HCT116 (cell line): ENCODE measurements at regions not wholly inside any gene's neighbourhood (a gene's known extent, or its start where the extent isn't known, plus 50 kb on each side); places are given as distances from the start of the nearest gene placed in this dataset.

ENCODE experiments used
- ATAC-seq: fragments of 200-7000 bp; cut with Tn5 transposase; 2 replicates; pipeline ENCODE4 v1.9.1; 2020; ENCODE audit warnings: mild to moderate bottlenecking, moderate library complexity
- BruUV-seq: library from RNA; stranded (reverse); fragments of 400-500 nt; replicated peaks from 2 replicates; lab custom pipeline; 2021; lab: Mats Ljungman, UMichigan
- CTCF ChIA-PET: fragments of 300-600 bp; sonication (Branson Sonifier 250); formaldehyde crosslinking; loops from one replicate; lab custom pipeline; 2021; ENCODE audit warnings: antibody characterized with exemption; lab: Charles Lee
- POLR2A ChIA-PET: fragments of 300-600, 350-600 bp; sonication (Branson Sonifier 250); formaldehyde crosslinking; loops from one replicate; lab custom pipeline; 2021; ENCODE audit warnings: antibody characterized with exemption; lab: Charles Lee
- RAD21 ChIA-PET, 2 experiments: fragments of 300-600 bp; sonication (Branson Sonifier 250); formaldehyde crosslinking; loops; one replicate each; lab custom pipeline; 2023; ENCODE audit warnings: low total read pairs in 2 of 2; ENCODE audit not compliant: uncharacterized antibody in 2 of 2, unreplicated experiment in 2 of 2, low non-redundant PET in 1 of 2; lab: Charles Lee
- DNase-seq: peaks from one replicate; pipeline ENCODE4 v3.0.0-alpha.2; 2010; ENCODE audit warnings: low read depth, low spot score
- H2AFZ ChIP-seq: fragments of 200-600 bp; shearing (Covaris generic), sonication (generic); 2 replicates; pipeline ENCODE4 v1.6.1; 2017; ENCODE audit warnings: low read depth, mixed run types, mixed read lengths, antibody characterized with exemption, low read length; ENCODE audit not compliant: poor library complexity, severe bottlenecking
- H3K27ac ChIP-seq: 2 replicates; pipeline ENCODE4 v1.5.1; 2012; ENCODE audit warnings: low read depth, low read length
- H3K27me3 ChIP-seq: fragments of 200-600 bp; sonication (generic); 2 replicates; pipeline ENCODE4 v1.6.1; 2016; ENCODE audit warnings: mixed run types, low read length, mixed read lengths; ENCODE audit not compliant: insufficient read depth
- H3K36me3 ChIP-seq, 2 experiments: fragments of 200-500 bp in 1 of 2; fragments of 200-600 bp in 1 of 2; sonication (Bioruptor generic) in 1 of 2; sonication (generic) in 1 of 2; 2 replicates each; pipeline versions ENCODE4 v1.5.1 to v1.6.1; 2014 to 2016; ENCODE audit warnings: low read length in 2 of 2, inconsistent platforms in 1 of 2, mixed read lengths in 1 of 2, mixed run types in 1 of 2; ENCODE audit not compliant: insufficient read depth in 2 of 2, control insufficient read depth in 1 of 2
- H3K4me1 ChIP-seq, 2 experiments: fragments of 200-600 bp in 1 of 2; sonication (generic) in 1 of 2; 2 replicates each; pipeline versions ENCODE4 v1.5.1 to v1.6.1; 2012 to 2017; ENCODE audit warnings: low read length in 2 of 2, inconsistent platforms in 1 of 2, mild to moderate bottlenecking in 1 of 2, mixed read lengths in 1 of 2, mixed run types in 1 of 2, moderate library complexity in 1 of 2; ENCODE audit not compliant: insufficient read depth in 2 of 2, control insufficient read depth in 1 of 2
- H3K4me2 ChIP-seq: fragments of 200-600 bp; sonication (generic); 2 replicates; pipeline ENCODE4 v1.6.1; 2017; ENCODE audit warnings: mixed run types, low read length, mixed read lengths
- H3K4me3 ChIP-seq, 2 experiments: fragments of 200-600 bp in 1 of 2; sonication (generic) in 1 of 2; replicated peaks in 1 of 2; 2 replicates each; pipeline ENCODE4 v1.5.1; 2011 to 2016; ENCODE audit warnings: low read length in 2 of 2, control low read depth in 1 of 2, low read depth in 1 of 2, mild to moderate bottlenecking in 1 of 2, mixed read lengths in 1 of 2, mixed run types in 1 of 2
- H3K79me2 ChIP-seq: fragments of 200-600 bp; sonication (generic); 2 replicates; pipeline ENCODE4 v1.6.1; 2017; ENCODE audit warnings: mild to moderate bottlenecking, mixed run types, low read length, moderate library complexity, mixed read lengths; ENCODE audit not compliant: insufficient read depth
- H3K9ac ChIP-seq: fragments of 200-600 bp; sonication (generic); 2 replicates; pipeline ENCODE4 v1.6.1; 2016; ENCODE audit warnings: low read length, mixed read lengths
- H3K9me2 ChIP-seq: fragments of 200-600 bp; sonication (generic), shearing (Covaris generic); 2 replicates; pipeline ENCODE4 v1.6.1; 2017; ENCODE audit warnings: mixed run types, mild to moderate bottlenecking, moderate library complexity; ENCODE audit not compliant: insufficient read depth
- H3K9me3 ChIP-seq, 2 experiments: fragments of 200-500 bp in 1 of 2; fragments of 200-600 bp in 1 of 2; sonication (Bioruptor generic) in 1 of 2; sonication (generic) in 1 of 2; 2 replicates each; pipeline ENCODE4 v1.6.1; 2014 to 2017; ENCODE audit warnings: low read length in 2 of 2, mixed read lengths in 2 of 2, inconsistent platforms in 1 of 2, low read depth in 1 of 2, mild to moderate bottlenecking in 1 of 2, mixed run types in 1 of 2, moderate library complexity in 1 of 2; ENCODE audit not compliant: control insufficient read depth in 1 of 2, insufficient read depth in 1 of 2
- H4K20me1 ChIP-seq: fragments of 200-600 bp; sonication (generic), shearing (Covaris generic); 2 replicates; pipeline ENCODE4 v1.6.1; 2017; ENCODE audit warnings: mixed run types, mild to moderate bottlenecking, moderate library complexity; ENCODE audit not compliant: insufficient read depth
- ATF3 ChIP-seq: IDR thresholded peaks from 2 replicates; pipeline ENCODE4 v1.6.1; 2012
- CEBPB ChIP-seq: IDR thresholded peaks from 2 replicates; pipeline ENCODE4 v1.6.1; 2012; ENCODE audit warnings: low read depth
- CTCF ChIP-seq, 3 experiments: fragments of 200-600 bp in 1 of 3; sonication (generic) in 1 of 3; IDR thresholded peaks in 2 of 3; conservative IDR thresholded peaks in 1 of 3; 2 replicates each; pipeline ENCODE4 v1.5.1; 2012 to 2017; ENCODE audit warnings: low read depth in 2 of 3, low read length in 2 of 3, antibody characterized with exemption in 1 of 3, borderline replicate concordance in 1 of 3, control low read depth in 1 of 3, mild to moderate bottlenecking in 1 of 3, mixed read lengths in 1 of 3, mixed run types in 1 of 3, moderate library complexity in 1 of 3; ENCODE audit not compliant: insufficient read depth in 1 of 3
- ELF1 ChIP-seq: IDR thresholded peaks from 2 replicates; pipeline ENCODE4 v1.6.1; 2012; ENCODE audit warnings: low read depth, borderline replicate concordance
- EZH2 ChIP-seq: fragments of 200-600 bp; sonication (generic); IDR thresholded peaks from 2 replicates; pipeline ENCODE4 v1.6.1; 2017; ENCODE audit warnings: antibody characterized with exemption, mixed run types
- EZH2phosphoT487 ChIP-seq: fragments of 200-600 bp; IDR thresholded peaks from 2 replicates; pipeline ENCODE4 v1.6.1; 2018; ENCODE audit warnings: antibody characterized with exemption, borderline replicate concordance
- JUND ChIP-seq: IDR thresholded peaks from 2 replicates; pipeline ENCODE4 v1.6.1; 2012
- MAX ChIP-seq: IDR thresholded peaks from 2 replicates; pipeline ENCODE4 v1.6.1; 2012
- POLR2A ChIP-seq: IDR thresholded peaks from 2 replicates; pipeline ENCODE4 v1.7.0; 2011; ENCODE audit warnings: borderline replicate concordance; ENCODE audit not compliant: insufficient read depth, insufficient read length; ENCODE audit errors: extremely low read depth
- POLR2AphosphoS5 ChIP-seq: IDR thresholded peaks from 2 replicates; pipeline ENCODE4 v1.6.1; 2011; ENCODE audit warnings: mild to moderate bottlenecking, low read depth, low read length, moderate library complexity
- RAD21 ChIP-seq: IDR thresholded peaks from 2 replicates; pipeline ENCODE4 v1.6.1; 2012; ENCODE audit warnings: low read depth, mild to moderate bottlenecking
- REST ChIP-seq: IDR thresholded peaks from 2 replicates; pipeline ENCODE4 v1.6.1; 2012; ENCODE audit warnings: low read depth
- SIN3A ChIP-seq: IDR thresholded peaks from 2 replicates; pipeline ENCODE4 v1.6.1; 2012; ENCODE audit warnings: low read depth
- SP1 ChIP-seq: IDR thresholded peaks from 2 replicates; pipeline ENCODE4 v1.6.1; 2012; ENCODE audit warnings: low read depth
- SRF ChIP-seq: IDR thresholded peaks from 2 replicates; pipeline ENCODE4 v1.6.1; 2012; ENCODE audit warnings: low read depth
- YY1 ChIP-seq: IDR thresholded peaks from 2 replicates; pipeline ENCODE4 v1.6.1; 2011; ENCODE audit warnings: low read length, low read depth, moderate library complexity, mild to moderate bottlenecking; ENCODE audit not compliant: insufficient replicate concordance; ENCODE audit errors: extremely low read depth
- ZBTB33 ChIP-seq: IDR thresholded peaks from 2 replicates; pipeline ENCODE4 v1.6.1; 2011; ENCODE audit warnings: mild to moderate bottlenecking, low read length, moderate library complexity; ENCODE audit not compliant: insufficient replicate concordance; ENCODE audit errors: extremely low read depth
- ZFX ChIP-seq: fragments of 450-650 bp; IDR thresholded peaks from 2 replicates; pipeline ENCODE4 v1.6.1; 2017
- intact Hi-C: fragments of 100-400 bp; cut with micrococcal nuclease; formaldehyde crosslinking; loops from 2 replicates; pipeline ENCODE4 v1.10.0; 2022

- BruUV-seq, result no TSS peak
- no peak overlapping the region for H3K4me3 ChIP-seq
- no peak overlapping the region for H2AFZ ChIP-seq
- no peaks in the 10 kb centered on the region for H3K9me2 ChIP-seq
- no peak overlapping the region for H3K4me2 ChIP-seq
- TF ChIP-seq POLR2A (no peak), ZBTB33 (no peak), CTCF (IDR thresholded peaks at IDR 0.05 in 2 of 3, conservative IDR thresholded peaks at IDR 0.05 in 1 of 3; ENCODE audit: borderline replicate concordance in 1 of 3, insufficient read depth in 1 of 3, low read depth in 2 of 3, low read length in 2 of 3) (no peak), CEBPB (no peak), JUND (no peak), ATF3 (no peak), RAD21 (no peak), REST (no peak), EZH2phosphoT487 (no peak), ELF1 (no peak), YY1 (no peak), SIN3A (no peak), EZH2 (no peak), MAX (no peak), POLR2AphosphoS5 (no peak), ZFX (no peak), SP1 (no peak), SRF (no peak)
- ChIA-PET POLR2A (no interaction called here), RAD21 (no interaction called here), CTCF (no interaction called here)
- no peaks in the 10 kb centered on the region for H3K27me3 ChIP-seq
- no peaks in the 10 kb centered on the region for H3K79me2 ChIP-seq
- H3K27ac ChIP-seq, result no peak overlapping the region
- H4K20me1 ChIP-seq, result no peaks in the 10 kb centered on the region
- ATAC-seq, result no peak
- H3K36me3 ChIP-seq, result no peaks in the 10 kb centered on the region
- intact Hi-C loops, result no loop called here
- no peaks in the 10 kb centered on the region for H3K4me1 ChIP-seq
- DNase-seq, result no peak
- no peaks in the 10 kb centered on the region for H3K9me3 ChIP-seq
- no peak overlapping the region for H3K9ac ChIP-seq
Observed at GRCh38 chr1:167145965-167146364, 52.1 kb downstream of the STYXL2 start.
